ENCODE measurements at regions not wholly inside any gene's neighbourhood (a gene's known extent, or its start where the extent isn't known, plus 50 kb on each side); places are given as distances from the start of the nearest gene placed in this dataset.
"Not testable (repeated sequence)": the region's sequence is repeated elsewhere in the genome, so short reads cannot be mapped to it uniquely, and the experiment has no call there.

DNA sequence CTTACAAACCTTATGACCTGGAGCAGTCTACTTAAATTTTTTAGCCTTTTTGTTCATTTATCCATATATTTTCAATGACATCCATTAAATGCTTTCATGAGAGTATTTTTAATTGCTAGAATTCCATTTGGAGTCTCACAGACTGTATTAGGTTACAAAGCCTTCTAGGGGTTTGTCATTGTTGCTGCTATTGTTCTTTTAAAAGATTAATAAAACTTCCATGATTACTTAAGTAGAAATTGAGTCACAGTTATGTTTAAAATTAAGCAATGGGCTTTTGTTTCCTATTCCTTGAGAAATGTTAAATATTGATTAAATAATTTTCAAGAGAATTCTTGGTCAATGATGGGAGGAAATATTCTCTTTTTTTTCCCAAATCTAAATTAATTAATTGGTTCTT is 1408.4 kb upstream of the RAG2 start:
- DNase-seq: no peak
- no peak for ATAC-seq

DNA sequence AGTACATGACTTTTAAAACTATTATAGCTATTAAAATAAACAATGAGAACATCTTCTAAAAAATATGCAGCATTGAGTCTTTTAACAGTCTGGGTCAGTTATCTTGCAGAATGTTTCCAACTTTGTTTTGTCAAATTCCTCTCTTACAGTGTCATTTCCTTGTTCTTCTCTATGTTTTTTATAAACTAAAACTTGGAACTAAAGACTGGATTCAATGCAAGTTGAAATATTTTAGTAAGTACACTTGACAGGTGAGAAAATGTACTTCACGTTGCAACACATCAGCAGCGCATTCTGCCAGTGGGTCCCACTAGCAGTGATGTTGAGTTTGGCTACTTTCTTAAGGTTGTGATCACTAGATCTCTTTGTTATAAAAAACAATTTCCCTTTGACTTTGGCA is 1407.6 kb upstream of the RAG2 start:
- DNase-seq (no peak), ATAC-seq (no peak)

DNA sequence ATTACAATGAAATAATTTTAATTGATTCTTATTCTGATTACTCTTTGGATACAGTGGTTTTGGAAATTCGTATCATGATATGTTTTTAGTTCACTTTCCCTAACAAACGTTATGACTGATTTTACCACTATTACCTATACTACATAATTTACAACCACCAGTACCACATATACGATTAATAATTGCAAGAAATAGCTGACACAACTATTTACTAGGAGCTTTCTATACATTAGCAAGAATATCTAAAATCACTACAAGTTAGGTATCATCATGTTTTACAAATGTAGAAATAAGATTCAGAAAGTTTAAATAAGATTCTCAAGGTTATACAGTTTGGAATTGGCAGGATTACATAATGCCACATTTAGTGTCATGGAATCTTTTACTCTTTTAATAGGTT is 1401.1 kb upstream of the RAG2 start:
- ATAC-seq (no peak), DNase-seq (no peak)

DNA sequence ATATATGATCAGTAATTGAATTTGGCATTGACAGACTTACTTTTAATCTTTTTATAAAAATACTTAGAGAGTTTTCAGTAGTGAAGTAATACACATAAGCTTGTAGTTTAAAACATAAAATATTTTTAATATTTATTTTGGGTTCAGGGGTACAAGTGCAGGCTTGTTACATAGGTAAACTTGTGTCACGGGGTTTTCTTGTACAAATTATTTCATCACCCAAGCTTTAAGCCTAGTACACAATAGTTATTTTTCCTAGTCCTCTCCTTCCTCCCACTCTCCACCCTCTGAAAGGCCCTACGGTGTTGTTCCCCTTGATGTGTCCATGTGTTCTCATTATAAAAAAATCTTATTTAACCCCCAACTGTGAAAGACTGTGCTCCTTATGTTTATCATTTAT is 1397.8 kb upstream of the RAG2 start:
- ATAC-seq (no peak), DNase-seq (no peak)

DNA sequence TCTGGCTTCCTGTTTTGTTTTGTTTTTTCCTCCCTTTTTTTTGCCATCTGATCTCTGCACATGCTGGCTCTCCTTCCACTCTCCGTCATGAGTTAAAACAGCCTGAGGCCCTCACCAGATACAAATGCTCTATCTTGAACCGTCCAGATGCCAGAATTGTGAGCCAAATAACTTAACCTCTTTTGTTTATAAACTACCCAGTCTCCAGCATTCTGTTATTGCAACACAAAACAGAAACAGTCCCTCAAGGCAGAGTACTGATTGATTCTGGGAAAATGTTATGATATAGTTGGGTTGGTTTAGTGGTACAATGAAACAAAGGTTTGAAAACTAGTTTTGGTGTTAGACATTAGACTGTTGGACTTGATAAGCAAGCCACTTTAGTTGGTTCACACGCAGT is 1390.0 kb upstream of the RAG2 start:
- no peak for ATAC-seq

DNA sequence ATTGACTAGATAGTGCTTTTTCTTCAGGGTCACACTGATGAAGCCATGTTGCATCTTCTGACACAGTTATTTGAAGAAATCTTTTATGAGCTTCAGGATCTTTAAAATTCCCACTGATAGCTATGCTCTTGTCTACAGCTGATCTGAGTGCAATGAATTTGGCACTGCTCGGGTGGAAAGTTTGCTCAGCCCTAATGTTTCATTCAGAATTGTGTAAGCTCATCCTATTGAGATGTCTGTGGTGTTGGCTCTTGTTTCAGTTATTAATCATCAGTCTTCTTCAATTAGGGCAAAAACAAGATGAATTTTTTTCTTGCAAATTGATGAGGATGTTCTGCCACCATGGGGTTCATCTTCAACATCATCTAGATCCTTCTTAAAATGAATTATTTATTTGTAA is 1387.0 kb upstream of the RAG2 start:
- no peak for DNase-seq
- no peak for ATAC-seq

More for the DNA sequence above, 1390.0 kb upstream of the RAG2 start:
- no peak for DNase-seq

DNA sequence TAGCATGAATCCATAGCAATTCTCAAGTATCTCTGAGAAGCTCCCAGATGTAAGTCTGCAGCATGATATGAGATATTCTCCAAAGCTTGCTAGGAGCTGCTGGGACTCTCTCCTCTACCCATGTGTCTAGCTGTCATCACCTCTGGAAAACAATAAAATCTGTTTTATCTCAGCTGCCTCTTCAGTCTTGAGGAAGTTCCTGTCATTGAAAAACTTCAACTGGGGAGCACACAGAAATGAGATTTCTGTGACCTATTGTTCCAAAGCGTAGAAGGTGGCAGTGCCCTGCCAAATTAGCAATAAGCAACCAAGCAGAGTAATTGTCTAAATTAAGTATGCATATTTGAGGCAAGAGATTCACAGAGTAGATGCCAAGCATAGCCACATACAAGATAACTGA is 1380.6 kb upstream of the RAG2 start:
- DNase-seq (no peak), ATAC-seq (no peak)

DNA sequence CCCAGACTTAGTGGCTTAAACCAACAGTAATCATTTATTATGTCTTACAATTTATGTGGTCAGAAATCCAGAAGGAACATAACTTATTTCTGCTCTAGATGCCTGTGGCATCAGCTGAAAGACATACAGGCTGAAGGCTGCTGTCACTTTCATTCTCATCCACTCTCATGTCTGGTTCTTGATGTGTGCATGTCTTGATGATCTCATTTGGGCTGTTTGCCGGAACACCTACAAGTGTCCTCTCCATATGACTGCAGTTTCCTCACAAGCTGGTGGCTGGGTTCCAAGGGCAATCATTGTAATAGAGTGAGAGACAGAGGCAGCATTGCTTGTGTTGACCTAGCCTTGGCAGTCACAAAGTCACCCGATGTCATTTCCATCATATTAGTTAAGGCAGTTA is 1375.9 kb upstream of the RAG2 start:
- no peak for ATAC-seq
- DNase-seq: no peak

DNA sequence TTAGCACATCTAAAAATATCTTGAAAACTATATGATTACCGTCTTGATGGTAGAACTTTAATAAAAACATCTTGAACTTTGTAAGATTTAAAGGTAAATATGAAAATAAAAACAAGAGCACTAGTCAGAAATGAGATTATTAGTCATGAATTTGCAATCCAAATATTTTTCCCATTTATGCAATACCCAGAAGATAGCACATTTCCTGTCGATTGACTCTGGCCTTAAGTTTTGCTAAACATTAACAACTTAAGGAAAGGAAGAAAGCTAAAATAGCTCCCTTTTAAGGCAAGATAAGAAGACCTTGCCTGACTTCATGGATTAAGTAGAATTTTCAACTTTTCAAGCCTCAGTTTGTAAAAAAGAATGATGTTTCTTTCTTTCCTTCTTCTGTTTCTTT is 1374.7 kb upstream of the RAG2 start:
- ATAC-seq: no peak
- no peak for DNase-seq

DNA sequence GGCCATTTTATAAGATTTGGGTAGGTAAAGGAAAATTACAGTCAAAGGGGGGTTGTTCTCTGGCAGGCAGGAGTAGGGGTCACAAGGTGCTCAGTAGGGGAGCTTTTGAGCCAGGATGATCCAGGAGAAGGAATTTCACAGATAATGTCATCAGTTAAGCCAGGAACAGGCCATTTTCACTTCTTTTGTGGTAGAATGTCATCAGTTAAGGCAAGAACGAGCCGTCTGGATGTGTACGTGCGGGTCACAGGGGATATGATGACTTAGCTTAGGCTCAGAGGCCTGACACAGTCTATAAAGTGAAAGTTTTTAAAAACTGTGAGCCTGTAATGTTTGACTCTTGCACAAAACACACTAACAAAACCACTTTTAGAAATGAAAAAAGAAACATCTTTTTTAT is 1371.3 kb upstream of the RAG2 start:
- not testable (repeated sequence) for DNase-seq, ATAC-seq

DNA sequence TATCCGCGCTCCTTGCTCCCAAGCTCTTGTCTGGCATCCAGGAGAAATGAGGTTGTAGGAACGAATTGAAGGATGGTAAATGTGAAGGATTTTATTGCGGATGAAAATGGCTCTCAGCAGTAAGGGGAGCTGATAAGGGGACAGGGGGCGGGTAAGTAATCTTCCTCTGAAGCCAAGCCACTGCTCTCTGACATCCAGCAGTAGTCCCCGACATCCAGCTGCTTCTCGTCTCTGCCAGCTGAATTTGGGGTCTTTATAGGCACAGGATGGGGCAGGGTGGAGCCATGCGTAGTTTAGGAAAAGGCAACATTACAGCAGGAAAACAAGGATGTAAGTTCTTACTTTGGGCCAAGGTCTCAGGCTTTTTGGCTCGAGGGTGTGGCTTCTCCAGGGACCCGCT is 1370.1 kb upstream of the RAG2 start:
- no peak for DNase-seq
- no peak for ATAC-seq

DNA sequence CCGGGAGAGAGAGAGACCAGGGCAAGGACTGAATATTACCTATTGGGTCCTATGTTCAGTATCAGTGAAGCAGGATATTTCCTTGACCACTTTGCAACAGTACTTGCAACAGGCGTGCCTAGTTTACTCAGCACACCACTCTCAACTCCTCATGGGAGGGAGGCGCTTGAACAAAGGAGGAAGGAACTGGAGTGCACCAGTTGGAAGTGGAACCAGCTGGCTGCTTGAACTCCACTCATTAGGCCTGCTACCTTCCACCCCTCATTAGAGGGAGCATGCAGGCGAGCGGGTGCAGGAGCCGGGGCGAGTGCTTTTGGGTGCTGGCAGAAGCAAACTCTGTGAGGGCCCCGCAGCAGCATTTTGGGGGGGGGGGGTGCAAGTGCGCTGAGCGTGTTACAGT is 1369.6 kb upstream of the RAG2 start:
- DNase-seq (no peak), ATAC-seq (no peak)

DNA sequence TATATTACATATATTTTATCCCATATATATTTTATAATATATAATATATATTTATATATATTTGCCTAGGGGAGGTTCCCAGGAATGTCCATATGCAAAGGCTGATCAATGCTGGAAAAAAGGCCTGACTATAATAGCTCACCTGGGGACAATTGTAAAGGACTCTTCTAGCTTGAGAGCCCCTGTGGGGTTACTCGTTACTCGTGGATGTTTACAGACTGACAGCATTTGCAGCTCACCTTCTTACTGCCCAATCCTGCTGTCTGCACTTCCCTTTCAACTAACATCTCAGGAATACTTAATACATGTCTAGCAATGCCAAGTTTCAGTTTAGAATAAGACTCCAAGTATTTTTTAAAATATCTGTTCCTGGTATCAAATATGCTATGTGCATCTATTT is 1365.4 kb upstream of the RAG2 start:
- ATAC-seq (no peak), DNase-seq (no peak)

DNA sequence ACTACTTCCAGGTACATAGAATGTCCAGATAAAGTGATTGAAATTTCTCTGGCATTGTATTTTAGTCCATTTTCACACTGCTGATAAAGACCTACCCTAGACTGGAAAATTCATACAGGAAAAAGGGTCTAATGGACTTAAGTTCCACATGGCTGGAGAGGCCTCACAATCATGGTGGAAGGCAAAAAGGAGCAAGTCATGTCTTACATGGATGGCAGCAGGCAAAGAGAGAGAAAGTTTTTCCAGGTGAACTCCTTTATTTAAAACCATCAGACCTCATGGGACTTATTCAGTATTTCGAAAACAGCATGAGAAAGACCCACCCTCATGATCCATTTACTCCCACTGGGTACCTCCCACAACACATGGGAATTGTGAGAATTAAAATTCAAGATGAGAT is 1359.7 kb upstream of the RAG2 start:
- ATAC-seq (no peak), DNase-seq (no peak)

DNA sequence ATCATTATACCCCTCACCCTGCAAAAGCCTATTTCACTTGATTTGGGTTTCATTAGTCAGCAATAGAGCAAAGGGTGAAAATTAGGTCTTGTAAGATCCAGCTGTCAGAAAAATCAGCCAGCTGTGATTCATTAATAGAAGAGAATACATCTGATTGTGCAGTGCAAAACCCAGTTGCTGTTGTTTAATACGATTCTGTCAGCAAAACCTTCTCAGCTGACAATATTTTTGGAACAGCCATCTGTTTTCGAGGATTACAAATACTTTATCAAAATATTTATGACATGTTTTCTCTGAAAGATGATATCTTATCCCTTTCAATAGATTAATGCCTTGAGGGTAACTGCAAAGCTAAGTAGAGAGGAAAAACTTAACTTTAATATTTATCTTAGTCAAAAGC is 1354.0 kb upstream of the RAG2 start:
- ATAC-seq (no peak), DNase-seq (no peak)

DNA sequence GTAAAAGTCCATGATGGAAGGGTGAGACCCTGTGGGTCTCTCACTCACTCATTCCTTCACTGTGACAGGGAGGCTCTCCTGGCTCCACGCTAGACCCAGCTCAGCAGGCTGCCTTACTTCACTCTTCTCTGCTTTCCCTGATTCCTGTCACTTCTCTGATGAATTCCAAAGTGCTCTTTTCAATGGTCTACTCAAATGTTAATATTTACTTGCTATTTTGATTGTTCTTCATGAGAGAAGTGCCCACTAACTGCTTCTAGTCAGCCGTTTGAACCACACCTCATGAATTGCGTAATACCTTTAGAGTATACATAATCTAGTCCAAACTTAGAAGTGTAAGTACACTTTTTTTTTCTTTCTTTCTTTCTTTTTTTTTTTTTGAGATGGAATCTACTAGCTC is 1350.2 kb upstream of the RAG2 start:
- DNase-seq: no peak
- ATAC-seq: no peak

DNA sequence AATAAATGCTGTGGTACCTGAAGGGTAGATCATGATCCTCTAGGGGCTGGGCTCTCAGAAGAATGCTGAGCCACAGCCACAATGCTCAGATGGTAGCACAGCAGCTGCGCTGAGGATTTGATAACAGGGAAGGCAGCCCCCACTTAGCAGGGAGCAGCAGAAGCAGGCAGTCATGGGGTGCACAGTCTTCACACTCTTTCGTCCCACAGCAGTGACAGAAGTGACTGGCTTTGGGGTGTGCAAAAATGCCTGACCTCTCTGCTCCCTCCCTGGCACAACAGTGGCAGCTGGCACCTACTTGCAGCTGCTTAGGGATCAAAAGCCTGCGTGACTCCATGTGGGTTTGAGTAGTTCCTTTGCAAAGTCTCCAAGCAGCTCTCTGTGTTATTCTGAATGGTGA is 1349.8 kb upstream of the RAG2 start:
- ATAC-seq (no peak), DNase-seq (no peak)

DNA sequence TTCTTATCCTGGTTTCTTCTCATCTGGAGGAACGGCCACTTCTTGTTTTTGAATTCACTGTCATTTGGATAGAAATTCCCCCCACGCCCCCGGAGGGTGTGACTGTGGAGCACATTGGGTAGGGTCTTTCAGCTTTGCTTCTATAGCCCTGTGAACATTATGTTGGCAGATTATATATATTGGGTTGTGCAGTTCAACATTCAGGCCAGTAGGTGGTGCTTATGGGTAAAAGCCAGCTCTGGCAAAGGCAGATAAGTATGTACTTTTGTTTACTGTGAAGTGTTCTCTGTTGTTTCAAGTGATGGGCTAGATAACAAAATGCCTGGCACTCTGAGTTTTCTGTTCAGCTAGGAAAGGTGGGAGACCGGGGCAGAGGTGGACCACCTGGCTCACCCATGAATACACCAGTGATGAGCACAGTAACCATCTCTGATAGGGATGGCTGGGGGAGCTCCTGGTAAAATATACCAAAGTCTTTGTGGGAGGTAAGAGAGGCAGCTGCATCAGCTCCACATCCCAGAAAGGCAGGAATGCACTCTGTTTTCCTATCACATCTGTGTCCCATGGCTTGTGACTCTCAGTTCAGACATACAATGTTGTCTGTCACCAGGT is 1348.2 kb upstream of the RAG2 start:
- no peak for ATAC-seq
- DNase-seq: peak; percentile 7

DNA sequence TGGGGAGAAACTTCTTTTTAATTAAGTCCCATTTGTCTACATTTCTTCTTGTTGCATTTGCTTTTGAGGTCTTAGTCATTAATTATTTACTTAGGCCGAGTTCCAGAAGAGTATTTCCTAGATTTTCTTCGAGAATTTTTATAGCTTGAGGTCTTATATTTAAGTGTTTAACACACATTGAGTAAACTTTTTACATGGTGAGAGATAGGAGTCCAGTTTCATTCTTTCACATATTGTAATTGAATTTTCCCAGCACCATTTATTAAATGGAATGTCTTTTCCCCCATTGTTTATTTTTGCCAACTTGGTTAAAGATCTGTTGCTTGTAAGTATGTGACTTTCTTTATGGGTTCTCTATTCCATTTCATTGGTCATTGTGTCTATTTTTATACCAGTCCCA is 1344.0 kb upstream of the RAG2 start:
- ATAC-seq (no peak), DNase-seq (no peak)

DNA sequence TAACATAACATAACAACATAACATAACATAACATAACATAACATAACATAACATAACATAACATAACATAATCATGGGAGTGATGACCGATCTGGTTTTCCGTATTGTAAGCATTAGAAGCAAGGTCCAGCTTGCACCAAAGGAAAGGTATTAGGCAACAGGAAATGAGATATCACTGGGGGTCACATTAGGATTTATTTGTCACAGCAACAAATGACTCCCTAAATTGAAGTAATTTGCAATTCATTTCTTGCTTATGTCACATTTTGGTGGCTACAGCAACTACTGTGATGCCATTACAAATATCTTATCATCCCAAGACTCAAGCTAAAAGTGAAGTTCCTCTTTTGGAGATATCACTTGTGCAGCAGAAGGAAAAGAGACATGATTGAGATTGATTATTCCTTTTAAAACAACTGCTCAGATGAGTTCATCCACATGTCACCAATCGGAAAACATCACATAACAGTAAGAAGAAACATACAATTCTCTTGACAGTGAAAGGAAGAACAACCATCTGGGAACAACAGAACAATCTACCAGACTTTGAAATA is 1331.1 kb upstream of the RAG2 start:
- no peak for DNase-seq
- ATAC-seq: no peak

DNA sequence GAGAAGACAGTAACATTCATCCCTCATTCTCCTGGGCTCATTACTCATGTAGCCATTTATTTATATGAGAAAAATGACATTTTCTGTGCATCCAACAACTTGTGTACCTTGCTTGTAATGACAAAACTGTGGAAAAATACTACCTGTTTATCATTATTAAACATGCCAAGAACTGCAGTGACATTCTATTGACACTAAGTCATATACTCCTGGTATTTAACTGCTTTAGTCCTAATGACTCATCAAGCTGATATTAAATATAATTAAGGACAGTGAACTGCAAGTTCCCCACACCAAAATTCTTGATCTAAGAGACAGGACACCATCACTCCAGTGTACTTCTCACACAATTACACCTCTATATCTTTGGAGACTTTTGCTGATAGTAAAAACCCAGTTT is 1328.7 kb upstream of the RAG2 start:
- no peak for ATAC-seq
- no peak for DNase-seq

DNA sequence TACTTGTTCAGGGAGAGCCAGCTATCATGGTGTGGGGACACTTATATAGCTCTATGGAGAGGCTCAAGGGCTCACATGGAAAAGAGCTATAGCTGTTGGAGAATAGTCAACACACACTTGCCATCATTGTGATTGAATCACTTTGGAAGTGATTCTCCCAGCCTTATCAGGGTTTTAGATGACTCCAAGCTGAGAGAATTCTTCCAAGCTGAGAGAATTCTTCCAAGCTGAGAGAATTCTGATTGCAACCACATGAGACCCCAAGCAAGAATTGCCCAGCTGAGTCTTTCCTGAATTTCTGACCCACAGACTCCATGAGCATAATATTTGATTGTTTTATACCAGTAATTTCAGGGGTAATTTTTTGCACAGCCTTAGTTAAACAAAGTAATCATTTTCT is 1318.3 kb upstream of the RAG2 start:
- ATAC-seq (no peak), DNase-seq (no peak)

DNA sequence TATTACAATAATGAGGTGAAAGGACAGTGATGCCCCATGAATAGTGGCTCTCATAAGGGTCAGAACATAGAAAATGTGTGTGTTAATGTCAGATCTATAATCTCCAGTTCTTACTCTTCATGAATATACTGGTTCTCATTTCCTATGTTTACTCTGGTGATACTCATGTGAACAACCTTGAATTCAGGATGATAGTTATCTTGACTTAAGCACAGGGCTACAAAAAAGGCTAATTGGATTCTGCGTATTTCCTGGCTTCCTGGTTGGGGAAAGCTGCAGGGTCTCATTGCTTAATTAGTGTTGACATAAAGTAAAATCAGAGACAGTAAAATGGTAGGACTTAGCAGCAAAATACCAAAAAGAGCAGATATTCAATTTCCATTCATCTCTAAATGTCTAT is 1316.8 kb upstream of the RAG2 start:
- DNase-seq (no peak), ATAC-seq (no peak)

DNA sequence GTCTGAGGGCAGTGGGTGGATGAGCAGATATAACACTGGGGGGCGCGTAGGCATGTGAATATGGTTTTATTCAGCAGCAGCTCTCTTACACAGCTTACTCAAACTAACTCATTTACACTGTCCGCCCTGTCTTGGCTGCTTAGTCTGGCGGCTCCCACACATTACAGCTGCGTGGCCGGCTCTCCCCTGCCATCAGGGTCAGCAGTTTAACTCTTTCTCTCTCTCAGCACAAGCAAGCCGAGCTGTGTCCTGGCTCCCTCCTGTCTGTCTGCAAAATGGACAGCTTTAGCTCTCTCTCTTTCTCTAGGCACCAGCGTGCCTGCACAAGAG is 1310.1 kb upstream of the RAG2 start:
- DNase-seq (no peak), ATAC-seq (no peak)

Measured in stimulated activated naive CD8-positive, alpha-beta T cell treated with anti-CD3 and anti-CD28 coated beads, Interleukin-15, Interleukin-2, amounts not matched to agents 100 U/mL and 50 U/mL, for 24 hours (primary cell).